K562 (cell line): ENCODE measurements at regions not wholly inside any gene's neighbourhood (a gene's known extent, or its start where the extent isn't known, plus 50 kb on each side); places are given as distances from the start of the nearest gene placed in this dataset.

Experiments used
- CTCF ChIP-seq, 3 experiments: IDR thresholded peaks in 2 of 3; conservative IDR thresholded peaks in 1 of 3; 2 replicates each; pipeline ENCODE4 v1.5.1; 2011 to 2012; ENCODE audit warnings: low read length in 3 of 3, mild to moderate bottlenecking in 3 of 3, control low read depth in 2 of 3, improper control_type of control experiment in 1 of 3, inconsistent platforms in 1 of 3, low read depth in 1 of 3, mixed read lengths in 1 of 3, moderate library complexity in 1 of 3; ENCODE audit not compliant: insufficient read depth in 2 of 3
- KAT7 ChIP-seq: sonication (generic); formaldehyde crosslinking; IDR thresholded peaks from 2 replicates; pipeline ENCODE4 v1.8.0; 2022; ENCODE audit warnings: missing genetic modification reagents, mild to moderate bottlenecking, borderline replicate concordance
- MEF2D ChIP-seq: conservative IDR thresholded peaks from 2 replicates; pipeline ENCODE4 v1.6.1; 2016; ENCODE audit warnings: low read depth, missing genetic modification characterization, missing compliant biosample characterization
- ZNF551 ChIP-seq: fragments of 250-450 bp; sonication (Bioruptor Pico); IDR thresholded peaks from 2 replicates; pipeline ENCODE4 v1.5.0; 2021; ENCODE audit warnings: mild to moderate bottlenecking, moderate library complexity

DNA sequence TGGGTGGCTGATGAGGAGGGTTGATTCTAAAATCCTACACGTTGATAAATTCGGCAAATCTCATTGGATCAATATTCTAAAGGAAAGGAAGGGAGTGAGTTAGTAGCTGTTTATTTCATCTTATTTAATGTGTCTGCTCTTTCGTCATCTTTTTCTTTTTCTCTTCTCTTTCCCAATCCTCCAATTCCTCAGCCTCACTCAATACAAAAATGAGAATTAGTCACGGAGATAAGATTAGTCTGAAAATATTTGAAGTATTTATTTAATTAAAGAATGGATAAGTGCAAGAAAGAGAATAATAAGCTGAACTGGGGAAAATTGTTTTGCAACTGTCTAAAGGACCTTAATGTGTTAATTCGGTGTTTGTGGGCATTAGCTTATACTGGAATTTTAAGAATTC, 1095.1 kb downstream of the DTWD2 start:
- no peak for TF ChIP-seq CTCF (IDR thresholded peaks at IDR 0.05 in 2 of 3, conservative IDR thresholded peaks at IDR 0.05 in 1 of 3; ENCODE audit: insufficient read depth in 2 of 3, low read depth in 1 of 3, low read length in 3 of 3)
- TF ChIP-seq KAT7 (CRISPR knock-in tag) = no peak
- no peak for TF ChIP-seq ZNF551 (CRISPR knock-in tag)
- no peak for TF ChIP-seq MEF2D (tag)
